ENCODE measurements at regions not wholly inside any gene's neighbourhood (a gene's known extent, or its start where the extent isn't known, plus 50 kb on each side); places are given as distances from the start of the nearest gene placed in this dataset.
"Not testable (repeated sequence)": the region's sequence is repeated elsewhere in the genome, so short reads cannot be mapped to it uniquely, and the experiment has no call there.

DNA sequence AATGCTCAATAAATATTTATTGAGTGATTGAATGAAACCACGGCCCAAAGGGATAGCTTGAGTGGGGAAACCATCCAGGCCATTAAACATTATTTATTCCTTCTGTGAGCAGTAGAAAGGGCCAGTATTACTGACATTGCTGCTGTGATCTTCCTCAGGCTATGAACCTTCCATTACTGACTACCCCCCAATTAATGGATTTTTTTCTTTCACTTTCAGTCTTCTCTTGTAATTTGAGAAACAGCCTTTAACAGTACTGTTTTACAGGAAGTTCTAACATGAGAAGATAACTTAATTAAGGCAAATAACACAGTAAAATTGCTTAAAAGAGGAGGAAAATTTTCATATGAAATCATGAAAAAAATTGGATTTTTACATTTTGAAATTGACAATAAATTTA, 629.5 kb downstream of the TRHDE start:
- Histone ChIP-seq H3K36me3 (replicated peaks in 1 of 2; ENCODE audit: control extremely low read depth in 1 of 2, control insufficient read depth in 1 of 2, extremely low read depth in 1 of 2, insufficient read depth in 2 of 2, low read length in 1 of 2) (no peaks in the 10 kb centered on the region), H3K9ac (ENCODE audit: low read length) (no peak overlapping the region), H3K27ac (ENCODE audit: low read length in 2 of 2) (no peak overlapping the region), H3K27me3 (replicated peaks in 1 of 4; ENCODE audit: control extremely low read depth in 1 of 4, control insufficient read depth in 3 of 4, insufficient read depth in 4 of 4, low read length in 3 of 4) (no peaks in the 10 kb centered on the region), H3K4me3 (ENCODE audit: control extremely low read depth in 1 of 5, extremely low read depth in 1 of 5, insufficient read depth in 1 of 5, low read depth in 2 of 5, low read length in 4 of 5) (no peak overlapping the region), H3K4me1 (ENCODE audit: control insufficient read depth in 2 of 2, insufficient read depth in 2 of 2, low read length in 2 of 2) (no peaks in the 10 kb centered on the region), H3K9me3 (ENCODE audit: control extremely low read depth in 1 of 3, control insufficient read depth in 2 of 3, insufficient read depth in 1 of 3, low read length in 2 of 3) (no peaks in the 10 kb centered on the region), H3K4me2 (replicated peaks; ENCODE audit: low read depth, low read length, poor library complexity, severe bottlenecking) (no peak overlapping the region), H3K79me2 (ENCODE audit: control insufficient read depth, insufficient read depth, low read length) (no peaks in the 10 kb centered on the region), H4K20me1 (ENCODE audit: control insufficient read depth, insufficient read depth, low read length, poor library complexity, severe bottlenecking) (no peaks in the 10 kb centered on the region), H2AFZ (ENCODE audit: insufficient read depth, low read depth, low read length, poor library complexity, severe bottlenecking) (no peak overlapping the region)
- DNase-seq (no peak), ATAC-seq (ENCODE audit: low read depth) (no peak)
- Mint-ChIP-seq H3K4me1 (no peaks in the 10 kb centered on the region), H3K4me3 (no peak overlapping the region), H3K9me3 (ENCODE audit: insufficient read depth) (peaks cover 3% of the 10 kb centered on the region), H3K27ac (no peak overlapping the region), H3K27me3 (no peaks in the 10 kb centered on the region)
- ChIA-PET CTCF (no interaction called here), POLR2A (no interaction called here)
- TF ChIP-seq, protein P1, sequence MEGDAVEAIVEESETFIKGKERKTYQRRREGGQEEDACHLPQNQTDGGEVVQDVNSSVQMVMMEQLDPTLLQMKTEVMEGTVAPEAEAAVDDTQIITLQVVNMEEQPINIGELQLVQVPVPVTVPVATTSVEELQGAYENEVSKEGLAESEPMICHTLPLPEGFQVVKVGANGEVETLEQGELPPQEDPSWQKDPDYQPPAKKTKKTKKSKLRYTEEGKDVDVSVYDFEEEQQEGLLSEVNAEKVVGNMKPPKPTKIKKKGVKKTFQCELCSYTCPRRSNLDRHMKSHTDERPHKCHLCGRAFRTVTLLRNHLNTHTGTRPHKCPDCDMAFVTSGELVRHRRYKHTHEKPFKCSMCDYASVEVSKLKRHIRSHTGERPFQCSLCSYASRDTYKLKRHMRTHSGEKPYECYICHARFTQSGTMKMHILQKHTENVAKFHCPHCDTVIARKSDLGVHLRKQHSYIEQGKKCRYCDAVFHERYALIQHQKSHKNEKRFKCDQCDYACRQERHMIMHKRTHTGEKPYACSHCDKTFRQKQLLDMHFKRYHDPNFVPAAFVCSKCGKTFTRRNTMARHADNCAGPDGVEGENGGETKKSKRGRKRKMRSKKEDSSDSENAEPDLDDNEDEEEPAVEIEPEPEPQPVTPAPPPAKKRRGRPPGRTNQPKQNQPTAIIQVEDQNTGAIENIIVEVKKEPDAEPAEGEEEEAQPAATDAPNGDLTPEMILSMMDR (IDR thresholded peaks at IDR 0.05), result no peak
- no peak for TF ChIP-seq EZH2 (IDR thresholded peaks at IDR 0.05; ENCODE audit: borderline replicate concordance, insufficient read depth, low read depth, low read length, poor library complexity, severe bottlenecking)
- no CpG with 5 or more reads among the region's 1 CpG for WGBS (ENCODE audit: insufficient coverage)
- intact Hi-C loops (cut with micrococcal nuclease), result no loop called here

DNA sequence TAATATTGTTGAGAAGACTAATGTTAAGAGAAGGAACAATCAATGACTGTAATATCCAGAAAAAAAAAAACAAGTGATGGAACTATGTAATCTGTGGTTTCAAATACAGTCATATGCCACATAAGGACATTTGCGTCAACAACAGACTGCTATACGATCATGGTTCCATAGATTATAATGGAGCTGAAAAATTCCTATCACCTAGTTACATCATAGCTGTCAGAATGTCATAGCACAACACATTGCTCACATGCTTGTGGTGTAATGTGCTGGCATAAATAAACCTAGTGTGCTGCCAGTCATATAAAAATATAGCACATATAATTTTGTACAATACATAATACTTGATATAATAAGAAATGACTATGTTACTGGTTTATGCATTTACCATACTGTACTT, 653.5 kb downstream of the TRHDE start:
- H2AFZ ChIP-seq (ENCODE audit: insufficient read depth, low read depth, low read length, poor library complexity, severe bottlenecking), result no peak overlapping the region
- no peaks in the 10 kb centered on the region for H3K27me3 Mint-ChIP-seq
- TF ChIP-seq, protein P1 (IDR thresholded peaks at IDR 0.05), result no peak
- no peak for TF ChIP-seq EZH2 (IDR thresholded peaks at IDR 0.05; ENCODE audit: borderline replicate concordance, insufficient read depth, low read depth, low read length, poor library complexity, severe bottlenecking)
- no peak overlapping the region for H3K27ac ChIP-seq (ENCODE audit: low read length in 2 of 2)
- ChIA-PET CTCF (no interaction called here), POLR2A (no interaction called here)
- no peaks in the 10 kb centered on the region for H3K4me1 ChIP-seq (ENCODE audit: control insufficient read depth in 2 of 2, insufficient read depth in 2 of 2, low read length in 2 of 2)
- H3K36me3 ChIP-seq (replicated peaks in 1 of 2; ENCODE audit: control extremely low read depth in 1 of 2, control insufficient read depth in 1 of 2, extremely low read depth in 1 of 2, insufficient read depth in 2 of 2, low read length in 1 of 2), result no peaks in the 10 kb centered on the region
- H3K27ac Mint-ChIP-seq, result no peak overlapping the region
- ATAC-seq (ENCODE audit: low read depth) (no peak), DNase-seq (no peak)
- no peaks in the 10 kb centered on the region for H3K79me2 ChIP-seq (ENCODE audit: control insufficient read depth, insufficient read depth, low read length)
- intact Hi-C loops (cut with micrococcal nuclease), result no loop called here
- no peaks in the 10 kb centered on the region for H3K9me3 Mint-ChIP-seq (ENCODE audit: insufficient read depth)
- no peak overlapping the region for H3K4me2 ChIP-seq (replicated peaks; ENCODE audit: low read depth, low read length, poor library complexity, severe bottlenecking)
- no peaks in the 10 kb centered on the region for H3K9me3 ChIP-seq (ENCODE audit: control extremely low read depth in 1 of 3, control insufficient read depth in 2 of 3, insufficient read depth in 1 of 3, low read length in 2 of 3)
- no peak overlapping the region for H3K4me3 Mint-ChIP-seq
- no peak overlapping the region for H3K4me3 ChIP-seq (ENCODE audit: control extremely low read depth in 1 of 5, extremely low read depth in 1 of 5, insufficient read depth in 1 of 5, low read depth in 2 of 5, low read length in 4 of 5)
- WGBS (ENCODE audit: insufficient coverage), result no CpG with 5 or more reads among the region's 2 CpGs
- no peaks in the 10 kb centered on the region for H3K4me1 Mint-ChIP-seq
- no peak overlapping the region for H3K9ac ChIP-seq (ENCODE audit: low read length)
- H4K20me1 ChIP-seq (ENCODE audit: control insufficient read depth, insufficient read depth, low read length, poor library complexity, severe bottlenecking), result no peaks in the 10 kb centered on the region
- no peaks in the 10 kb centered on the region for H3K27me3 ChIP-seq (replicated peaks in 1 of 4; ENCODE audit: control extremely low read depth in 1 of 4, control insufficient read depth in 3 of 4, insufficient read depth in 4 of 4, low read length in 3 of 4)

- H4K20me1 ChIP-seq (ENCODE audit: control insufficient read depth, insufficient read depth, low read length, poor library complexity, severe bottlenecking); DNase-seq; ATAC-seq (ENCODE audit: low read depth); H3K4me2 ChIP-seq (replicated peaks; ENCODE audit: low read depth, low read length, poor library complexity, severe bottlenecking); H3K9me3 ChIP-seq (ENCODE audit: control extremely low read depth in 1 of 3, control insufficient read depth in 2 of 3, insufficient read depth in 1 of 3, low read length in 2 of 3); H3K9ac ChIP-seq (ENCODE audit: low read length); H2AFZ ChIP-seq (ENCODE audit: insufficient read depth, low read depth, low read length, poor library complexity, severe bottlenecking); H3K27me3 ChIP-seq (replicated peaks in 1 of 4; ENCODE audit: control extremely low read depth in 1 of 4, control insufficient read depth in 3 of 4, insufficient read depth in 4 of 4, low read length in 3 of 4); H3K4me3 Mint-ChIP-seq; H3K79me2 ChIP-seq (ENCODE audit: control insufficient read depth, insufficient read depth, low read length); CTCF ChIA-PET; H3K27ac ChIP-seq (ENCODE audit: low read length in 2 of 2); H3K27ac Mint-ChIP-seq; H3K4me3 ChIP-seq (ENCODE audit: control extremely low read depth in 1 of 5, extremely low read depth in 1 of 5, insufficient read depth in 1 of 5, low read depth in 2 of 5, low read length in 4 of 5); H3K4me1 ChIP-seq (ENCODE audit: control insufficient read depth in 2 of 2, insufficient read depth in 2 of 2, low read length in 2 of 2); H3K4me1 Mint-ChIP-seq; H3K36me3 ChIP-seq (replicated peaks in 1 of 2; ENCODE audit: control extremely low read depth in 1 of 2, control insufficient read depth in 1 of 2, extremely low read depth in 1 of 2, insufficient read depth in 2 of 2, low read length in 1 of 2); POLR2A ChIA-PET; H3K27me3 Mint-ChIP-seq; intact Hi-C loops (cut with micrococcal nuclease): not testable (repeated sequence)
- WGBS (ENCODE audit: insufficient coverage), result 100% methylated on average over 3 of the region's 7 CpGs
- peaks cover 12% of the 10 kb centered on the region for H3K9me3 Mint-ChIP-seq (ENCODE audit: insufficient read depth)
Measured at GRCh38 chr12:72931838-72932237, 659.7 kb downstream of the TRHDE start.

Data from B cell (primary cell).